ENCODE measurements at regions not wholly inside any gene's neighbourhood (a gene's known extent, or its start where the extent isn't known, plus 50 kb on each side); places are given as distances from the start of the nearest gene placed in this dataset.
"Not testable (repeated sequence)": the region's sequence is repeated elsewhere in the genome, so short reads cannot be mapped to it uniquely, and the experiment has no call there.

DNA sequence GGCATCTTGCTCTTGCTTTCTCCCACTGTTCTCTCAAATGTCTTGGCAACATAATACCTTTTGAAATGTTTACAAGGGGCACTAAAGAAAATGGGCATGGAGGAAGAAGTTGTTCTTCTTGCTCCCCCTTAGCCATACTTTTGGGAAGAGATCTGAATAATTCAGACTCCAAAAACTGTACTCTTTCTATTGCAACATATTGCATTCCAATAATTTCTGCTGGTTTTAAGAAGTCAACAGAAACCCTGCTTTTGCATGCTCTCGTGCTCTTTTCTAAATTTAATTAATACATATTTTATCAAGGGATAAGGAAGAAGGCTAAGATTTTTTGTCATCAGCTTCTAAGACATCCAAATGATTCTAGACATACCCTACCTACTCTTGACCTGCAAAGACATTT is 409.9 kb upstream of the SOX5 start:
- DNase-seq, result no peak

DNA sequence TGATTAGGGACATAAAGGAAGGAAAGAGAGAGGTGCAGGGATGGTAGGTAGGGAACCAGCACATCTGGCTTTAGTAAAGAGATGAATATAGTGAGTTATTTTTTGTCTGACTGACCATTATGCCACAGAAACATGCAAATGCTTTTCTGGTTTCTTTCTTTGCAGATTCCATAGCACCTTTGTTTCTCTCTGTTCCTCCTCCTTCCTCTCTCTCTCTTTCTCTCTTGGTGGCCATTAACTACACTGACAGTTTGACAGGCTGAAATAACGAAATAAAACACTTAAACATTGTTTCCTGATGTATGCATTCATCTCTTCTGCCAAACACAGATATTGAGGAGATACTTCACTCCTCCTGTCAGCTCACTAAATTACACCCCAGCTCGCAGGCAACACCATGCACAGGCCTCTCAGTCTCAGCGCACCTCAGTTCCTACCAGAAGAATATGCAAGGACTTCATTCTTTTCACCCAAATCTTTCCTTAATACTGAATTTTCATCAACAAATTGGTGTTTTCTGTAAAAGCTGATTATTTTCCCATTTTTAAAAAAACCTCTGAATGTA is 406.9 kb upstream of the SOX5 start:
- no peak for DNase-seq

DNA sequence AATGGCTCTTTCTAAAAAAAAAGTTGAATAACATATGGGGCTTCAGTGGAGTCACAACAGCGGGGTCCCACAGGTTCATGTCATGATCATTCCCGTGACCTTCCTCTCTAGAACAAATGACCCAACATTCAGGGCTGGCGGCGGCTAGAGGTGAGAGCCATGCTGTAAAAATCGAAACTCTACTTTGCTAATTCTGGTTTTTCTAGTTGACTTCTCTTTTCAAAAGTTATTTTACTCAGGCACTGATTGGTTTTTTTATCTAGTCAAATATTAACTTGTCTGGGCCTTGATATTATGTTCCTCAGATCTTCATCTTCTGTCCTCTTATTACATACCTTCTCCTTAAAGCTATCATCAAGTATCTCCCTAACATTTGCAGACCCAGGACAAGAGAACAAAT is 402.9 kb upstream of the SOX5 start:
- DNase-seq, result no peak

DNA sequence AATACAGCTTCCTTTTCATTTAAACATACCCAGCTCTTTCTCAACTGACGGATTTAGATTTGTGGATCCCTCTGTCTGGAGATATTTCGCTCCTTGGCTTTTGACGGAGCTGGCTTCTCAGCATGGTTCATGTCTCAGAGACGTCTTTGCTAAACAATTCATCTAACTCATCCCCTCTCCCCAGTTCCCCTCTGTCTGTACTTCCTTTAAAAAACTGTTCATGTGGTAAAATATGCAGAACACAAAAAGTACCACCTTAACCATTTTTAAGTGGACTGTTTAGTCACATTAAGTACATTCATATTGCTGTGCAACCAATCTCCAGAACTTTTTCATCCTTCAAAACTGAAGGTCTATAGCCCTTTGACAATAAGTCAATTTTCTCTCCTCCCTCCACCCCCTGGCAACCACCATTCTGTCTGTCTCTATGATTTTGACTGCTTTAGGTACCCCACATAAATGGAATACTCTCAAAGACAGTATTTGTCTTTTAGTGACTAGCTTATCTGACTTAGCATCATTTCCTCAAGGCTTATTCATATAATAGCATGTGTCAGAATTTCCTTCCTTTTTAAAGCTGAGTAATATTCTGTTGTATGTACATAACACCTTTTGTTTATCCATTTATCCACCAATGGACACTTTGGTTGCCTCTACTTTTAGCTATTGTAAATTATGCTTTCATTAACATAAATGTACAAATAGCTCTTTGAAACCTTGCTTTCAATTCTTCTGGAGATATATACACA is 399.8 kb upstream of the SOX5 start:
- peak; percentile 65 for DNase-seq

DNA sequence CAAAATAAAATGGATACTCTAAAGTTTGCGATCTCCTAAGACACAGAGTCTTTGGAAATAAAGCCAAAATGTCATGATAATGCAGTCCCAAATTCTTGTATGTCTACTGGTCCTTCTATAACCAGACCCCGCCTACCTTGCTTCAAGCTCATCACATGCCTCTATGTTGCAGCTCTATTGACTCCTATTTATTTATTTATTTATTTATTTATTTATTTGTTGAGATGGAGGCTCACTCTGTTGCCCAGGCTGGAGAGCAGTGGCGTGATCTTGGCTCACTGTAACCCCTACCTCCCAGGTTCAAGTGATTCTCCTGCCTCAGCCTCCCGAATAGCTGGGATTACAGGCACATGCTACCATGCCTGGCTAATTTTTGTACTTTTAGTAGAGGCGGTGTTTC is 398.7 kb upstream of the SOX5 start:
- not testable (repeated sequence) for DNase-seq

DNA sequence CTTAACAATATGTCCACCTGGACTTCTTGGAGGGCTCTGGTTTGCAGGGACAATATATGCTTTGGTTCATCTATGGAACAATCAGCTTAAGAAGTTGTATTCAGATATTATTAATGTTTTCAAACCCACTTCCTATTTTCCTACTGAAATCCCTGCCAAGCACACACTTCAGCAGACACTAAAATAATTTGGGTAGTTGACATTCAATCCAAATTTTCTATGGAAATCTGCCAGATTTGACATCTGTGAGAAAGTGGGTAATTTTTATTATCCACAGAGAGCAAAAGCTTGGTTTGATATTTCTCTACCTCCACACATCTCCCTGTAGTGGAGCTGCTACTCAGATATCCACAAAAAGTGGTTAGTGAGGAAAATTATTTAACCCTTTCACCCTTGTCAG is 378.8 kb upstream of the SOX5 start:
- no peak for DNase-seq

DNA sequence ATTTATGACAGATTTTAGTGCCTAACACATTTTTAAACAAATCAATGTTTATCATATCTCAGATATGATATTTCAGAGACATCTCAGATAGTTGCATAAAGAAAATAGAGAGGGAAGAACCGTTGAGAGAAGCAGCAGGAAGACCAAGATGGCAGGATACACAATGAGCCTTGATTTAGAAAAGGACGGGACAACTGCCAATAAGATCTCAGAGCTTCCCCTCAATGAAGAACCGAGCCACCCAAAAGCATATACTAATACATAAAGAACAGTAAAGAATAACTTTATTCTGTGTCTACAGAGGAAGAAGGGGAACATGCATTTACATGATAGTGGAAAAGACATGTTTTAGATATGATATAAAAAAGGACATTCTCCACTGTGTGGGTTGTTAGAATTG is 375.9 kb upstream of the SOX5 start:
- DNase-seq, result no peak

DNA sequence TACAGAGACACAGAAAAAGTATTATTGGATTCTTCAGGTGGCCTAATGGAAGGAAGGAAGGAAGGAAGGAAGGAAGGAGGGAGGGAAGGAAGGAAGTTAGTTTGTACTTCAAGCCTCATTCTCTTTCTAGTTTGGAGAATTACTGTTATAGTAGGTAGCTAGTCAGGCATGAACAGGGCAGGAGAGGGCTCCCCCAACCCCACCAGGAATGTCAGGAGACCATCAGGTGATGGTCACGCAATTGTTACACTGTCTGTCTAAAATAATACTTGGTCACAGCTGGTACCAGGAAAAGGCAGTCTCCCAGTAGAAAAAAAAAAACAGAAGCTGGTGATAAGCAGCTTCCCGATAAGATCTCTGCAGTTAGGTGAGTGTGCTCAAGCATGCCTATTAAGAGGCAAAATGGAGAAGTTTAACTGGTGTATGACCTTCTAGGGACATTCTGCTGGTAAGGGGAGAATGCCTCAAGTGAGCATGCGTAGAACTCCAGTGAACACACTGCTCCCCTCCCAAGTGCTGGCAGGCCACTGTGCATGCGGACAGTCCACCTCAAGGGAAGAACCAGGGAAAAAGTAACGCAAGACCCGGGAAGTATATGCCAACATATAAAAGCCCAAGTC is 358.4 kb upstream of the SOX5 start:
- no peak for DNase-seq

DNA sequence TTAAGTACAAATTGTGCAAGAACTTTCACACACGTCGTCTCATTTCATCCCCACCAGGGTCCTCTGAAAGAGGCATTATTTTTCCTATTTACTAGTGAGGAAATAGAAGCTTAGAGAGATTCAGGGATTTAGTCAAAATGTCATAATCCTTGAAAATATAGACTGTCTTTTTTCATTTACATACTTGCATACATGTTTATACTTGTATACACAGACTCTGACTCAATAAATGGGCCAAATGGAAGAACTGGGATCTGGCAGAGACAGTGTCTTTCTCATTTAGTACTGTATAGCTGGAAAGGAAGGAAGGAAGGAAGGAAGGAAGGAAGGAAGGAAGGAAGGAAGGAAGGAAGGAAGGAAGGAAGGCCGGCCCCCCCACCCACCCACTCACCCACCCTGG is 357.7 kb upstream of the SOX5 start:
- DNase-seq, result no peak

DNA sequence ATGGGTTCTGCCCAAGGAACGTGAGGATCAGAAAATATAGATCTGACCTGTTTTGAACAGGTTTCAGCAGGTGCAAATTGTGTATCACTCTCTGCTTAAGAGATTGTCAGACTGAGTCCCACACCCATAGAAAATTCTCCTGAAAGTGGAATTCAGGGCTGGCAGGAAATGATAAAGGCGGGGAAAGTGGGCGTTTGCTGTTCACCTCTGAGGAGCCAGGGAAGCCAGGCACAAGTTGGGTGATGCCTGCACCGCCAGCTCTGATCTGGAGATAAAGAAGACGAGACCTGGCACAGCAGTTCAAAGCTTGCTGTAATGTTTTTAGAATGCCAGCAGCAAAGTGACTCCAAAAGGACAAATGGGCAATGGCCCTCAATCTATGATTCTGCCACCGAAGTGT is 356.5 kb upstream of the SOX5 start:
- no peak for DNase-seq

DNA sequence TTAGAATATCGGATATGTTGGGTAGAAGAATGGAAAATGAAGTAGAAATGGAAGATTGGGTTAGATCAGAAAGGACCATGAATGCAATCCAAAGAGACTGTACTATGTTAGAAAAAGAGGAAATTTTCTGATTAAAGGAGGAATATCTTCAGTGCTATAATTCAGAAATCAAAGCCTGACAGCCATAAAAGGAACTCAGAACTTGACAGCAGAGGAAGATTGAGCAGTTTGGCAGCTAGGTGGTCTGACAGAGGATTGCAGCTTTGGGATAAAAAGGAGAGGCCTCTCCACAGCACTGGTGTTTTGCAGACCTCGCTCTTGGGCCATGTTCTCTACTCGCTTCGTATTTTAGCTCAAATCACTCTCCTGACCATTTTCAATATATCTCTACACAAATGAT is 354.8 kb upstream of the SOX5 start:
- DNase-seq, result no peak

DNA sequence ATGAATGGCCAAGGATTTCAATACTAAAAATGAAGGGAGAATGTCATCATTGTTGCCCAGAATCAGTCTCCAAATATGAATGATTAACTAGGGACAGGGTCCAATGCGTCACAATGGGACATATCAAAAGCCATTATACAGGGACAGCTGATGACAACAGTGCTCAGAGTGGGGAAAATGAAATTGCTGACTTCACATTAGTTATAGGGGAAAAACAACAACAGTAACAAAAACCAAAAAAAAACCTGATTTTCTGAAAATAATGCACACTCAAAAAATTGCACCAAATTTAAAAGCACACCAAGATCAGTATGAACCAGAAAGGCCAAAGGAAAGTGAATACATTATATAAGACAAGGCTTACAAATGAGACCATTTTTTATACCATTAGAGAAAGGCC is 353.2 kb upstream of the SOX5 start:
- DNase-seq, result no peak

DNA sequence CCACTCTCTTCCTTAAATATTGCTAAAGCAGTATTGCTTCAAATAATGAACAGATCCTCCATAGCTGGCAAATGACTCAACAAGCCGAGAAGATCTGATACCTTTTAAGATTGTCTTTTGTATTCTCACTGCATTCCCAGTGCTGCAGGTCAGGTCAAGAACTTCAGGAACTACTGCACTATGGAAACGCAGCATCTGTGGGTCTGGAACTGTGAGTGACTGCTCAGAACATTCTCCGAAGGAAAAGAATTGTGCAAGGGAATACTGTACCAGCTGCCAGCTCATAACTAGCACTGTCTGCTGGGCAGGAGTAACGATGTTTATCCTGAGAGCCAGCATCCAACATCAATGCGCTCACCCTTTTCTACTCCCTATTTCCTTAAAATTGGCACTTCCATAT is 348.0 kb upstream of the SOX5 start:
- DNase-seq, result no peak

DNA sequence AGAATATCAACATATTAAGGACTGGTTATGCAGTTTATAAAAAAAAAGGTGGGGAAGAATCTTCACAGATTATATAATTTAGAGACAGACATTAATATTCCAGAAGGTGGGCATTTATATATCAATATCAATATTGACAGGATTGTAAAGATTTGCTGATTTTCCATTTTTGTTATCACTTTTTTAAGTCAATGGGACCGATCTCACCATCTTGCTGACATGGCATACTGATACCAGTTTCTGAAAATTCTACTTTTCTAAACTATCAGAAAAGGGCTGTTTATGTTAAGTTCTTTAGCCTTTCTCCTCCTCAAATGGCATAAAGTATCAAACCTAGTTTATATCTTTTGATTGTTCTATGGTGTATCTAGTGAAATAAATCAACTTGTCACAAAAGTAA is 344.1 kb upstream of the SOX5 start:
- DNase-seq, result no peak

DNA sequence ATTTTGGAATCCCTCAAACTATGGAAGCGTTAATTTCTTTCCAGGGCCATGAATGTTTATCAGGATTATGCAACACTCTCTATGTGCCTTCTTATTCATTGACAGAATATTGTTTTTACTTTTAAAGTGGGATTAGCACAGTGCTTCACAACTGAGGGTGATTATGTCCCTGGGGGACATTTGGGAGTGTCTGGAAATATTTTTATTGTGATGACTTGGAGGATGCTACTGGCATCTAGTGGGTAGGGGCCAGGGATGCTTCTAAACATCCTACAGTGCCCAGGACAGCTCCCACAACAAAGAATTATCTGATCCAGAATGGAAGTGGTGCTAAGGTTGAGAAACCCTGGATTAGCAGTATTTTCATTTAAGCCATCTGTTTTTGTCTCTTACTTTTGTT is 338.5 kb upstream of the SOX5 start:
- no peak for DNase-seq

DNA sequence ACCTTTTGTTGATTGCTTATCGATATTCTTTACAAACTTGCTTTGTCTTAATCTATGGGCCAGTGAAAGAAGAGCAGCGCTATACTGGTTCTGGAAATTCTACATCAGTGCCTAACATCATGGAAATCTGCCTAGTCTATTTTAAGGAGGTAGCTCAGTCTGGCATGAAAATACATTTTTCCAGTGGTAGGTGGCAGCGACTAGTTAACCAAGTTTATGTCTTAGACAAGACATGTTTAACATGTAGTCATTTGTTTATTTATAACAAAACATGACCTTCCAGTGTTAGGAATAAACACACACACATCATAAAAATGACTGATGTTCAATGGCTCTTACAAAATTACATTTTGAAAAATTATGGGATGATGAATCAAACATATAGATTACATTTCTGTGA is 336.0 kb upstream of the SOX5 start:
- no peak for DNase-seq

DNA sequence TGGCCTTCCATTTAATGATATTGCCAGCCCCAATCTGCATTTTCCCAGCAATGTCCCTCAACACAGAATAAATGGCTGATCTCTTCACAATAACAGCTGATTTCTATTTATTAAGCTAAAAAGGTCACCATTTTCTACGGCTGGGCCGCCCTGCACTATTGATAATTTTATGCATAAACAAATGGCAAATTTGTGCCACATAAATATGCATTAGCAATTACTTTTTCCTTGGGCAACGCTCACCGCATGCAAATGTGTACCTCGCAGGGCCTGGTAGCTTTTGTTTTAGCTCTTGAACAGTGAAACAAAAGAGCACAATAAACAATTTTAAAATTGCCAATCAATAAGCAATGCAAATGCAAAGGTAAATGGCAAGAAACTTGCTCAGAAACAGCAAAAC is 331.9 kb upstream of the SOX5 start:
- no peak for DNase-seq

DNA sequence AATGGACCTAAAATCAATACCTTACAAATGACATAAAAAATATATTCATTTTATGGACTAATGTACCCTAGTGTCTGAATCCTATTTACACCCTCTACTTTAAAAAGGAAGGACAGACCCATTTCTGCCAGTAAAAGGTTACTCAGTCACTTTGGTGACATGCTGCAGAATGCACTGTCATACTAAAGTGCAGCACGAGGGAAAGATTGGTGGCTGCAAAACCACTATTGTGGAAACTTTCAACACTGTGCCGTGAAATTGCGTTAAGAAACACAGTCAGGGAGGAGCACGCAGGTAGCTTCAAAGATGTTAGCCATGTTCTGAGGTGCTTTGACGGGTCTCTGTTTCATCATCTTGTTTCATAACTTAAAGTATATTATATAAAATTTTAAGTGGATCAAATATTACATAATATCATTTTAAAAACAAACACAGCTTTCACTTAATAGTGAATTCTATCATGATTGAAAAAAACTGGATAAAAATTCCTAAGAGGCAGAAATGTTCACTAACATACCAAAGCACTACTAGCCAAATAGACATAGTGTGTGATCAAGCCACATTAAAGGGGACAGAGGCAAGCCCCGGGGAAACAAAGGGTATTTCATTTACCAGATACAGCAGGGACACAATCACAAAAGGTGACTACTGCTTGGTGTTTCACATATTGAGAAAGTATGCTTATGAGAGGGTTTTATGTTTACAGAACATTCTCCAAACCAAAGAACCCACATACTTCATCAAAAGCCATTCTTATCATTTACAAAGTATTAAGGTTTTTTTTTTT is 330.8 kb upstream of the SOX5 start:
- DNase-seq, result no peak

DNA sequence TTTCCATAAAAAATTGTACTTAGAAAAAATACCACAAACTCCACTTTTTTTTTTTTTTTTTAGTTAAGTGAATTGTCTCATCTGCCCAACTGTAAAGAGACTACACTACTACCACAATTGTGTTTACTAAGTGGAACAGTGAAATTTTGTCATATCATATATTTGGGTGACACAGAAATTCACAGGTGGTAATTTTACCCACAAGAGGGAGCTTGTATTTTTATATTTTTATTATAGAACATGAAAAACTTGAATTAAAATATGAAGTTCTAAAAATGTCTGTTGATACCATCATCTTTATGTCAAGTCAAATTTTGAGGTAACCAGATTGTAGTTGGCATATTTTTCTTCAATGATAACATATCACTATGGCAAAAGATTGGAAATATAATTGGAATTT is 329.4 kb upstream of the SOX5 start:
- DNase-seq, result no peak

DNA sequence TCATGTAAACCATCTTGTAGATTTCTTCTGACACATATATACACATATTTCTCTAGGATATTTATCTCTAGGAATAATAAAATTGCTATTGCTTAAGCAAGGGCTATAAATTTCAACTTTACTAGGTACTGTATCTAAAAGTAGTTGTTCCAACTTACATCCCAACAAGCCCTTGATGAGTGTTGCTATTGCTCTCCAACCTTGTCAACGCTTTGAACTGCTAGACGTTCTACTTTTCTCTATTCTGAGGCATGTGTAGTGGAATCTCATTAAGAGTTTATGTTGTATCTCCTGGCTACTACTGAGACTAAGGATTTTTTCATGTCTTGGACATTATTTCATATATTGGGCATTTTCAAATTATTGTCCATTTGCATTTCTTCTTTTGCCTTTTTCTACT is 321.5 kb upstream of the SOX5 start:
- DNase-seq, result no peak

DNA sequence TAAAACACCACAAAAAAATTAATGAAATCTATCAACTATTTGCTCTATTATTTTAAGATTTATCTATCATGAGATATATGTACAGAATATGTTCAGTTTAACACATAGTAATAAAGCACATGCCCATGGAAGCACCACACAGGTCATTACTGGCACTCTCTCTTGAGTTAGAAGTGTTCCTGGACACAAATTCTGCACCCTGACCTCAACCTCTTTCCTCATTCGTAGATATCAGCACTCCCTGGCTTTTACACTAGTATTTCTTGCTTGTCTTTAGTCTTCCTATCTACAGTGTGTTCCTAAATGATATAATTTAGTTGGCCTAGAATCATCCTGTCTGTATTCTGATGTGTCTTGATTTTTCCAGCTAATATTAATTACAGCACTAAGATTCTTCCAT is 321.0 kb upstream of the SOX5 start:
- DNase-seq, result no peak

DNA sequence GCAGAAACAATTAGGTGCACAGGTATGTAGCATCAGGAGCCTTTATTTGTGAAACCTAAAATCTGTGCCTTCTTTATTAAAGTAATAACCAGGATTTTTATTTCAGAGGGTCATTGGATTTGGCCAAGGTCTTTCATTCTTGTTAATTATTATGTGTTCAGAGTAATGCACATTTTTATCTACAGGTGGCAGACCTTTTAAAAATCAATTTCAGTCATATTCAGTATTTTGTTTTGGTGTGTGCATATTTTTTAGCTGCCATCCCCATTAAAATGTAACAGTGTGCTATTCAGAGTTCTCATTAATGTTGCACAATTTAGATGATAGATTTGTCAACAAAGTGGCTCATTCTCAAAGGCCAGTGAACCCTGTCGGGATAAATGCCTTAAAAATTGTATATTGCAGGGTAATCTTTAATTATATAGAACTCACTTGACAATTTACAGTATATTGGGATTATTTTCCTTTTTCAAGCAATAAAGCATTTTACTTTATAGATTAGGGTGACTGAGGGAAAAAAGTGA is 319.3 kb upstream of the SOX5 start:
- DNase-seq, result no peak

DNA sequence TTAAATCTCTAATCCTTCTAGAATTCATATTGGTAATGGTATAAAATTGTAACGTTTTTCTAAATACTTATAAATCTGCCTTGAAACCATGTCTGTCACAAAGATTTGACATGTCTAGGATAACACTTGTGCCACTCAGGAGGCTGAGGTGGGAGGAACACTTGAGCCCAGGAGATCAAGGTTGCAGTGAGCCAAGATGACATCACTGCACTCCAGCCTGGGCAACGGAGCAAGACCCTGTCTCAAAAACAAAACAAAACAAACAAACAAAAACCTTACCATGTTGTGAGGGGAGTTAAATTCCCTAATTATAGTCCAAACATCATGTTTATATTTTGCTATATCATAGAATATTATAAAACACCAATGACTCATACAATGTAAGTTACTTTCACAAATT is 317.5 kb upstream of the SOX5 start:
- DNase-seq, result no peak

DNA sequence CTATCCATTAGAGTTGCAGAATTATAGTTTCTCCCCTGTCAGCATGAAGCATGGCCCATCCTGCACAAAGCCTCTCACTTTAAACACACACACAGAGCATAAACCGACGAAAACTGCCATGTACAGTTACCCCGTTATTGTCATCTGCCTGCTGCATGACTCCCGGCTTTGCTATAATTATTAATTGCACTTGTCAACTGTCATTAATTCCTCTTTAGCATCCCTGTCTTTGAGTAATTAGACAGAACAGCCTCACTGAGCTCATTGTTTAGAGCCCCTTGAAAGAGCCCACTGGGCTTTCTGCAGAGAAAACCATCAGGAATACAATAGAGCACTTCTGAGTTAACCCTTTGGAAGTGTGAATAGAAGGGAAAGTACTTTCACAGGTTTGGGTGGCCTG is 307.2 kb upstream of the SOX5 start:
- DNase-seq, result no peak
